ENCODE measurements at regions not wholly inside any gene's neighbourhood (a gene's known extent, or its start where the extent isn't known, plus 50 kb on each side); places are given as distances from the start of the nearest gene placed in this dataset.

- TF ChIP-seq GATA2 (IDR thresholded peaks at IDR 0.05; ENCODE audit: low read depth, low read length) (no peak), GATA3 (IDR thresholded peaks at IDR 0.05; ENCODE audit: low read depth, low read length) (no peak)
These were observed 516.4 kb upstream of the BOD1L1 start for GRCh38 chr4:14143892-14144291.

Measured in SH-SY5Y (cell line).